Heart left ventricle (tissue), 16 donors: ENCODE measurements at regions not wholly inside any gene's neighbourhood (a gene's known extent, or its start where the extent isn't known, plus 50 kb on each side); places are given as distances from the start of the nearest gene placed in this dataset.

Experiments used
- ATAC-seq, 4 donors: fragments of 200-7000 bp; cut with Tn5 transposase; one replicate each; pipeline ENCODE4 v1.9.1; 2020 to 2022; ENCODE audit warnings: moderate library complexity in 4 of 4, mild to moderate bottlenecking in 3 of 4, moderate number of reproducible peaks in 1 of 4
- DNase-seq, 5 donors: peaks; one replicate each; pipeline ENCODE4 v3.0.0-alpha.2; 2020
- H3K27ac ChIP-seq, 12 donors: fragments of 200-600 bp; sonication (generic) in 4 of 12; one replicate each; pipeline versions ENCODE4 v1.5.0 to v1.8.0; 2016 to 2022; ENCODE audit warnings: mild to moderate bottlenecking in 2 of 12
- H3K27me3 ChIP-seq, 9 donors: fragments of 200-600 bp; sonication (generic) in 2 of 9; one replicate each; pipeline versions ENCODE4 v1.5.1 to v1.8.0; 2016 to 2022; ENCODE audit warnings: mild to moderate bottlenecking in 3 of 9
- H3K36me3 ChIP-seq, 9 donors: fragments of 200-600 bp; sonication (generic) in 2 of 9; one replicate each; pipeline versions ENCODE4 v1.5.0 to v1.8.0; 2018 to 2022; ENCODE audit warnings: mild to moderate bottlenecking in 2 of 9
- H3K4me1 ChIP-seq, 12 donors: fragments of 200-600 bp; sonication (generic) in 4 of 12; one replicate each; pipeline versions ENCODE4 v1.5.0 to v1.8.0; 2016 to 2022; ENCODE audit warnings: mild to moderate bottlenecking in 3 of 12
- H3K4me3 ChIP-seq, 12 donors: fragments of 200-600 bp; sonication (generic) in 4 of 12; one replicate each; pipeline versions ENCODE4 v1.5.0 to v1.8.0; 2017 to 2022; ENCODE audit warnings: mild to moderate bottlenecking in 9 of 12, moderate library complexity in 4 of 12
- H3K9me3 ChIP-seq, 12 donors: fragments of 200-600 bp; sonication (generic) in 4 of 12; one replicate each; pipeline versions ENCODE4 v1.5.0 to v1.8.0; 2016 to 2022; ENCODE audit warnings: mild to moderate bottlenecking in 1 of 12
- CTCF ChIP-seq, 12 donors: fragments of 200-600 bp; sonication (generic) in 4 of 12; IDR thresholded peaks; one replicate each; pipeline versions ENCODE4 v1.5.0 to v1.8.0; 2018 to 2022; ENCODE audit warnings: antibody characterized with exemption in 12 of 12, mild to moderate bottlenecking in 5 of 12
- POLR2A ChIP-seq, 2 donors: fragments of 450-650 bp; IDR thresholded peaks; one replicate each; pipeline ENCODE4 v1.6.1; 2017; ENCODE audit warnings: antibody characterized with exemption in 2 of 2, mild to moderate bottlenecking in 2 of 2, moderate library complexity in 2 of 2
- WGBS, 4 donors: extraction: QIAGEN DNeasy Blood & Tissue Kit in 2 of 4; methylation state at CpG; one replicate each; pipeline versions ENCODE4 v1.1.5 to v1.1.7; 2013 to 2018; 5-methylcytosine and 5-hydroxymethylcytosine counted together
- intact Hi-C, 10 donors: fragments of 100-400 bp; cut with DNase I; formaldehyde crosslinking; loops; one replicate each; pipeline versions ENCODE4 v1.11.1 to v1.14.2; 2022
- donor health status: ischemic (EF 13 %, LVEDD 7.1; RV severe dilation, severe dysfunction).
- donor health status: healthy with polysubstance abuse.
- donor health status: DM: no; HTN: yes; CAD: no.
- donor health status: DM: no; HTN: no; CAD: no.
- donor health status: ischemic (EF 25% LVEDD 6.9; RV normal size, moderate dysfunction).
- donor health status: ischemic (EF 25% LVEDD 5.7; RV mildly dilated, moderate dysfunction).
- donor health status: healthy.
- donor health status: DM: yes; HTN: yes; CAD: no.
- donor health status: ischemic (EF 35%, LVEDD 5.7; RV mildly dilated, moderate dysfunction).
- donor health status: nonischemic (EF 11% LVEDD 7.7; RV severe dilation, severe dysfunction).
- donor health status: DM: yes; HTN: yes; CAD: no.
- donor health status: PGD.
- donor health status: ischemic (EF 29% LVEDD 5.4; RV normal size, mild dysfunction).
- donor health status: nonischemic (EF 23%, LVEDD 6.1; RV moderate dilation, normal function).

DNA sequence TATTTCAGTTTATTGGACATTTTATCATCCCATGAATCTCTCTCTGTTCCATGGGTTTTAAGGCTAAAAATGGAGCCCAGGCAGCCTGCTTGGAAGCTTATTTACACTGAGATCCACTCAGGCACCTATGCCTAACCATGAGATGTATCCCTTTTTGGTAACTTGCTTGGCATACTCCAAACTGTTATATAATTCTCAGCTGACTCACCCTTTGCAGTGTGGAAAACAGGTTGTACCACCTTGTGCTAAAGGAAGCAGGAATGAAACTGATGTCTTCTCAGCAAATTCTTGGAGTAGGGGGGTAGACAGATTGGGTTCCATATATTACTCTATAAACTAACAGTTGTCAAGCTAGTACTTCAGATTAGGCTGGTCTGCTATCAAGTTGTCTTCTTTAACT lies 483.6 kb downstream of the KLF5 start:
- Histone ChIP-seq H3K27ac (no peak overlapping the region), H3K36me3 (no peaks in the 10 kb centered on the region), H3K4me1 (no peaks in the 10 kb centered on the region), H3K27me3 (no peaks in the 10 kb centered on the region), H3K9me3 (no peaks in the 10 kb centered on the region), H3K4me3 (no peak overlapping the region)
- ATAC-seq (no peak), DNase-seq (no peak)
- intact Hi-C loops: no loop called here
- TF ChIP-seq CTCF (IDR thresholded peaks at IDR 0.05) (no peak), POLR2A (IDR thresholded peaks at IDR 0.05) (no peak)

DNA sequence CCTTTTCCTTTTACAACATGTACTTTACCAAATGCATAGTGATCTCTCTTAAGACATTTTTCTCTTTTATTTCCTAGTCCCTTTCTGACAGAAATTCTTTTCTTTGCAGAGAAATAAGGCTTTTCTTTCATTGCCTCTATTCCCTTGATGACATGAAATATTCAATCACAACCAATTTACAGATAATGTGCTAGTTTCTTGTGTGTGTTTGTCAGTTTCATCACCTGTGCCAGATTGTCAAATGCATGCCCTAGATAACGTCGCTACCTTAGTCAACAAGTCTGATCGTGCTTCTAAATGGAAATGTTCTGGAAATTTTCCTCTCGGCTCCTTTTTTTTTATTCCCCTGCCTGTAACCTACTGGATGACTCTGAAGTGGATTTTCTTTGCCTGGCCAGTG lies 478.1 kb downstream of the KLF5 start:
- DNase-seq (no peak), ATAC-seq (no peak)
- Histone ChIP-seq H3K27me3 (no peaks in the 10 kb centered on the region), H3K4me1 (peaks cover 0 to 7% (median 0%) of the 10 kb centered on the region in 12 donors), H3K27ac (no peak overlapping the region), H3K36me3 (no peaks in the 10 kb centered on the region), H3K9me3 (no peaks in the 10 kb centered on the region), H3K4me3 (no peak overlapping the region)
- WGBS, 4 donors: 51 to 67% (median 53%) methylated on average over 4 of the region's 4 CpGs
- TF ChIP-seq CTCF (IDR thresholded peaks at IDR 0.05): no peak
- no peak for TF ChIP-seq POLR2A (IDR thresholded peaks at IDR 0.05)
- intact Hi-C loops: no loop called here

DNA sequence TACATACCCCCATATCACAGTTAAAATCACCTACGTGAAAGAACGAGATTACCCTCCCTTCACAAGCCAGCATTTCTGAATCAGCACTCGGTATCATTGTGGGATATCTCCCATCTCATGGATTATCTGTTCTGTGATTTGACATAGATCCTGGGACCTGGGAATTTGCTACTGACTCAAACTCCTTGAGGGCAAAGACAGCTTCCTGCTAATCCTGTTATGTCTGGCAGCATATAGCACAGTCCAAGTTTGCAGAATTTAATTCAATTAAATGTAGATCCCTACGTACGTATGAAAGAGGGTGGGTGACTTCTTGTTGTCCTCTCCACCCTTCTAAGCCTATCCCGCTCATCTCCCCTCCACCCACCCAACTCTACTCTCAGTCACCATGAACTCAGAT lies 476.5 kb downstream of the KLF5 start:
- Histone ChIP-seq H3K27me3 (no peaks in the 10 kb centered on the region), H3K4me1 (peaks cover 0 to 8% (median 0%) of the 10 kb centered on the region in 12 donors), H3K4me3 (no peak overlapping the region), H3K27ac (no peak overlapping the region), H3K9me3 (no peaks in the 10 kb centered on the region), H3K36me3 (no peaks in the 10 kb centered on the region)
- no peak for ATAC-seq
- TF ChIP-seq CTCF (IDR thresholded peaks at IDR 0.05) (no peak), POLR2A (IDR thresholded peaks at IDR 0.05) (no peak)
- DNase-seq: no peak
- 90 to 95% (median 94%) methylated on average over 6 of the region's 6 CpGs for WGBS, 4 donors
- intact Hi-C loops: no loop called here

GRCh38 chr13:73532987-73533510 lies 474.2 kb downstream of the KLF5 start:
- DNase-seq: no peak
- H3K4me1 ChIP-seq: peaks cover 0 to 8% (median 0%) of the 10 kb centered on the region in 12 donors
- H3K36me3 ChIP-seq: no peaks in the 10 kb centered on the region
- no peak for ATAC-seq
- H3K27me3 ChIP-seq: no peaks in the 10 kb centered on the region
- intact Hi-C loops: no loop called here
- WGBS, 4 donors: 55 to 79% (median 62%) methylated on average over 2 of the region's 2 CpGs
- H3K27ac ChIP-seq: peak overlapping the region in 1 of 12 donors; percentile 63
- H3K9me3 ChIP-seq: no peaks in the 10 kb centered on the region
- H3K4me3 ChIP-seq: no peak overlapping the region
- no peak for TF ChIP-seq POLR2A (IDR thresholded peaks at IDR 0.05)
- TF ChIP-seq CTCF (IDR thresholded peaks at IDR 0.05): no peak
